ENCODE measurements at regions not wholly inside any gene's neighbourhood (a gene's known extent, or its start where the extent isn't known, plus 50 kb on each side); places are given as distances from the start of the nearest gene placed in this dataset.

- Histone ChIP-seq H3K9me3 (no peaks in the 10 kb centered on the region), H3K4me3 (no peak overlapping the region), H3K4me1 (peaks cover 0 to 23% (median 0%) of the 10 kb centered on the region in 3 donors), H3K27me3 (no peaks in the 10 kb centered on the region), H3K36me3 (no peaks in the 10 kb centered on the region), H3K27ac (no peak overlapping the region)
- DNase-seq: no peak
- WGBS, 2 donors: 10 to 13% methylated on average over 7 of the region's 7 CpGs
- intact Hi-C loops (cut with DNase I): no loop called here
- TF ChIP-seq POLR2A (IDR thresholded peaks at IDR 0.05) (no peak), CTCF (IDR thresholded peaks at IDR 0.05) (no peak)
These were observed 455.0 kb upstream of the TMEM132C start for GRCh38 chr12:127811988-127812387.

DNA sequence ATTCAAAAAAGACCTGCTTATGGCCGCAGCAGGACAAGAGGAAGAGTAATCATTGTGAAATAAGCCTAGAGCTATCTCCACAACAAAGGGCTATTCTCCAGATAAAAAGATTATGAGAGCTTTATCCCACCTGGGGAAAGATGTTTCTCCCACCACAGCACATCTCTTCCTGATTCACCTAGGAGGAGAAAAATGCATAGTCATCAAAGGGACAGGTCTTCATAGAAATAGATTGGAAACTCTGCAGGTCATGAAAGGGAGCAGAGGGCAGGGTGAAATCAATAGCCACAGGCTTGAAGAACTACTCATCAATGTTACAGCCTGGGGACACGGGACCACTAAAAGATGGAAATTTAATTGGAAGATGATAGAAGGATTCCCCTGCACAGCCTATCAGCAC is 453.8 kb upstream of the TMEM132C start:
- Histone ChIP-seq H3K27ac (no peak overlapping the region), H3K27me3 (no peaks in the 10 kb centered on the region), H3K4me1 (peaks cover 0 to 23% (median 0%) of the 10 kb centered on the region in 3 donors), H3K9me3 (no peaks in the 10 kb centered on the region), H3K4me3 (no peak overlapping the region), H3K36me3 (no peaks in the 10 kb centered on the region)
- intact Hi-C loops (cut with DNase I): no loop called here
- no peak for TF ChIP-seq POLR2A (IDR thresholded peaks at IDR 0.05)
- TF ChIP-seq CTCF (IDR thresholded peaks at IDR 0.05): no peak
- DNase-seq: no peak
- 77 to 93% methylated on average over 2 of the region's 2 CpGs for WGBS, 2 donors

DNA sequence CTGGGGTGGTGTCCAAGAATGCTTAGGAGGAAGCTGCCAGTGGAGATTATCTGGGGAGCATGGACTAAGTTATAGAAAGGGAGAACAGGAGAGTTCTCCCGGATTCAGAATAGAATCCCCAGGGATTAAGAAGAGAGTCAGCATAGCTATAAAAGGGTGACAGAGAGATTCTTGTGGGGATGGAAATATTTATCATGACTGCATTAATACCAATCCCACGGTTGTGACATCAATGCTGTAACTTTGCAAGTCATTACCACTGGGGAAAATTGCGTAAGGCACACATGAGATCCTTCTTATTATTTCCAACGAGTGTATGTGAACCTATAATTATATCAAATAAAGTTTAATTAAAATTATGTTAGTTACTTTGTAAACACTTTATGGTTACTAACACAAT is 447.9 kb upstream of the TMEM132C start:
- no peaks in the 10 kb centered on the region for H3K27me3 ChIP-seq
- no peak overlapping the region for H3K27ac ChIP-seq
- H3K9me3 ChIP-seq: no peaks in the 10 kb centered on the region
- no peak for DNase-seq
- TF ChIP-seq CTCF (IDR thresholded peaks at IDR 0.05) (no peak), POLR2A (IDR thresholded peaks at IDR 0.05) (no peak)
- intact Hi-C loops (cut with DNase I): no loop called here
- H3K36me3 ChIP-seq: no peaks in the 10 kb centered on the region
- 64 to 75% methylated on average over 4 of the region's 4 CpGs for WGBS, 2 donors
- no peak overlapping the region for H3K4me3 ChIP-seq
- no peaks in the 10 kb centered on the region for H3K4me1 ChIP-seq

- TF ChIP-seq POLR2A (IDR thresholded peaks at IDR 0.05) (no peak), CTCF (IDR thresholded peaks at IDR 0.05) (no peak)
- Histone ChIP-seq H3K4me3 (no peak overlapping the region), H3K27me3 (no peaks in the 10 kb centered on the region), H3K36me3 (no peaks in the 10 kb centered on the region), H3K9me3 (no peaks in the 10 kb centered on the region), H3K4me1 (no peaks in the 10 kb centered on the region), H3K27ac (no peak overlapping the region)
- no peak for DNase-seq
- 43 to 72% methylated on average over 4 of the region's 4 CpGs for WGBS, 2 donors
- intact Hi-C loops (cut with DNase I): no loop called here
These were observed 446.7 kb upstream of the TMEM132C start for GRCh38 chr12:127820271-127820670.

DNA sequence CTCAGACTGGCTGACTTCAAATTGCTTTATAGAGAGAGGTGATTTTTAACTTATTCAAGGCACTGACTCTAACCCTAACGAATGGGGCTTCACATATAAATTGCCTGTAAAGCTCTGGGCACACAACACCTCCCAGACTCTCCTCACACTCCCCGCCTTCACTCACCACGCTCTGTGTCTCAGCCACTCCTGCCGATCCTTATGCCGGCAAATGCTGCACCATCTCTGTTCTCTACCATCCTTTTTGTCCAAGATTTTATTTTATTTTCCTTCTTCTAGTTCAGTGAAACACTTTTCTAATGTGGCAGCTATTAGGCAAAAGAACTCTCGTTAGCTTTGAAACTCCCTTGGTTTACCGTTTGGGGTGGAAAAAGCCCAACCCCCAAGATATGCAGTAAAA is 446.1 kb upstream of the TMEM132C start:
- H3K4me3 ChIP-seq: no peak overlapping the region
- H3K9me3 ChIP-seq: no peaks in the 10 kb centered on the region
- H3K36me3 ChIP-seq: no peaks in the 10 kb centered on the region
- TF ChIP-seq POLR2A (IDR thresholded peaks at IDR 0.05) (no peak), CTCF (IDR thresholded peaks at IDR 0.05) (no peak)
- intact Hi-C loops (cut with DNase I): no loop called here
- no peak for DNase-seq
- no peaks in the 10 kb centered on the region for H3K4me1 ChIP-seq
- H3K27ac ChIP-seq: no peak overlapping the region
- WGBS, 2 donors: 83 to 84% methylated on average over 6 to 7 of the region's 7 CpGs
- no peaks in the 10 kb centered on the region for H3K27me3 ChIP-seq
